K562 (cell line): ENCODE measurements at regions not wholly inside any gene's neighbourhood (a gene's known extent, or its start where the extent isn't known, plus 50 kb on each side); places are given as distances from the start of the nearest gene placed in this dataset.
A peak's percentile ranks its signal among the peaks of the same experiment; 100 is the strongest.
"Not testable (repeated sequence)": the region's sequence is repeated elsewhere in the genome, so short reads cannot be mapped to it uniquely, and the experiment has no call there.

Experiments used
- ATAC-seq: fragments of 200-7000 bp; cut with Tn5 transposase; 3 replicates; pipeline ENCODE4 v1.9.1; 2020; ENCODE audit warnings: moderate library complexity
- BruUV-seq: library from RNA; stranded (reverse); fragments of 400-500 nt; replicated peaks from 2 replicates; lab custom pipeline; 2021; lab: Mats Ljungman, UMichigan
- CTCF ChIA-PET: fragments of 300-600 bp; formaldehyde crosslinking; extraction: SDS; loops from one replicate; lab custom pipeline; 2021; ENCODE audit warnings: low intra/inter-chr PET ratio; lab: Yijun Ruan, JAX
- POLR2A ChIA-PET: fragments of 300-600, 350-650 bp; sonication (Branson Sonifier 250); formaldehyde crosslinking; extraction: SDS; loops from one replicate; lab custom pipeline; 2021; ENCODE audit warnings: antibody characterized with exemption, inconsistent platforms; lab: Yijun Ruan, JAX
- DNase-seq, 4 experiments: peaks; one replicate each; pipeline versions ENCODE4 v3.0.0 to v3.0.0-alpha.2; 2011 to 2018; ENCODE audit warnings: low spot score in 3 of 4, mixed read lengths in 3 of 4; ENCODE audit errors: extremely low read depth in 1 of 4
- FAIRE-seq: peaks from 2 replicates; lab custom pipeline; 2011; peaks lifted over from hg19 to GRCh38; lab: Jason Lieb, UNC
- H2AFZ ChIP-seq: 2 replicates; pipeline ENCODE4 v1.6.0; 2011; ENCODE audit warnings: low read depth, low read length, control low read depth, inconsistent platforms
- H3K27ac ChIP-seq: fragments of 200-600 bp; 3 replicates; pipeline ENCODE4 v1.8.0; 2011; ENCODE audit warnings: low read depth, mild to moderate bottlenecking, control low read depth, inconsistent platforms, low read length, moderate library complexity, mixed read lengths; ENCODE audit errors: extremely low read depth
- H3K27me3 ChIP-seq, 2 experiments: fragments of 300-600 bp in 1 of 2; 2 replicates in 1 of 2; 3 replicates in 1 of 2; pipeline versions ENCODE4 v1.6.0 to v1.8.0; 2011; ENCODE audit warnings: inconsistent platforms in 2 of 2, low read length in 2 of 2, mild to moderate bottlenecking in 1 of 2, mixed read lengths in 1 of 2, moderate library complexity in 1 of 2; ENCODE audit not compliant: control insufficient read depth in 2 of 2, insufficient read depth in 2 of 2
- H3K36me3 ChIP-seq: fragments of 300-600 bp; 3 replicates; pipeline ENCODE4 v1.8.0; 2011; ENCODE audit warnings: mild to moderate bottlenecking, low read length, inconsistent platforms; ENCODE audit not compliant: control insufficient read depth, insufficient read depth
- H3K4me1 ChIP-seq, 2 experiments: fragments of 200-600 bp in 1 of 2; replicated peaks in 1 of 2; 2 replicates in 1 of 2; 3 replicates in 1 of 2; pipeline versions ENCODE4 v1.5.1 to v1.8.0; 2011; ENCODE audit warnings: inconsistent platforms in 2 of 2, low read length in 2 of 2, mild to moderate bottlenecking in 1 of 2, mixed read lengths in 1 of 2, moderate library complexity in 1 of 2; ENCODE audit not compliant: control insufficient read depth in 2 of 2, insufficient read depth in 2 of 2
- H3K4me2 ChIP-seq: 2 replicates; pipeline ENCODE4 v1.6.1; 2011; ENCODE audit warnings: low read length, control low read depth, inconsistent platforms, mixed read lengths; ENCODE audit not compliant: insufficient read depth
- H3K4me3 ChIP-seq: fragments of 200-600 bp; sonication (generic), shearing (Covaris generic); 2 replicates; pipeline ENCODE4 v1.5.1; 2016; ENCODE audit warnings: control low read depth, inconsistent platforms
- H3K79me2 ChIP-seq: fragments of 200-600 bp; 3 replicates; pipeline ENCODE4 v1.8.0; 2011; ENCODE audit warnings: low read length, inconsistent platforms; ENCODE audit not compliant: control insufficient read depth, insufficient read depth
- H3K9ac ChIP-seq, 2 experiments: 2 replicates each; pipeline versions ENCODE4 v1.6.0 to v1.6.1; 2011; ENCODE audit warnings: low read depth in 2 of 2, low read length in 2 of 2, control low read depth in 1 of 2, inconsistent platforms in 1 of 2, mild to moderate bottlenecking in 1 of 2, mixed read lengths in 1 of 2; ENCODE audit not compliant: insufficient read depth in 1 of 2
- H3K9me1 ChIP-seq: one replicate; pipeline ENCODE4 v1.6.0; 2011; ENCODE audit warnings: inconsistent platforms, mild to moderate bottlenecking, low read length, moderate library complexity; ENCODE audit not compliant: control insufficient read depth, insufficient read depth
- H3K9me3 ChIP-seq: replicated peaks from 2 replicates; pipeline ENCODE4 v1.5.1; 2011; ENCODE audit warnings: low read depth, low read length, inconsistent platforms; ENCODE audit not compliant: control insufficient read depth, insufficient read depth
- H4K20me1 ChIP-seq: replicated peaks from 2 replicates; pipeline ENCODE4 v1.6.1; 2011; ENCODE audit warnings: low read length, inconsistent platforms, mixed read lengths; ENCODE audit not compliant: control insufficient read depth, insufficient read depth
- AFF1 ChIP-seq, 2 experiments: fragments of 450-650 bp; IDR thresholded peaks; 2 replicates each; pipeline ENCODE4 v1.6.1; 2018; ENCODE audit warnings: mild to moderate bottlenecking in 2 of 2, low read depth in 1 of 2; ENCODE audit not compliant: partially characterized antibody in 2 of 2
- CC2D1A ChIP-seq: fragments of 450-650 bp; IDR thresholded peaks from 2 replicates; pipeline ENCODE4 v1.6.1; 2017; ENCODE audit warnings: mild to moderate bottlenecking
- GABPA ChIP-seq: fragments of 200-800 bp; sonication (Bioruptor generic); conservative IDR thresholded peaks from 2 replicates; pipeline ENCODE4 v1.6.1; 2016; ENCODE audit warnings: low read depth, missing genetic modification characterization, missing compliant biosample characterization
- MCM7 ChIP-seq, 2 experiments: fragments of 450-650 bp; IDR thresholded peaks; 2 replicates each; pipeline ENCODE4 v1.6.1; 2016 to 2018
- MECOM ChIP-seq: fragments of 250-450 bp; sonication (Bioruptor Pico); IDR thresholded peaks from 2 replicates; pipeline ENCODE4 v1.8.0; 2022; ENCODE audit warnings: inconsistent platforms
- NUFIP1 ChIP-seq: fragments of 450-650 bp; IDR thresholded peaks from 2 replicates; pipeline ENCODE4 v1.6.1; 2018; ENCODE audit not compliant: partially characterized antibody
- RFX1 ChIP-seq: fragments of 450-650 bp; IDR thresholded peaks from 2 replicates; pipeline ENCODE4 v1.6.1; 2016; ENCODE audit warnings: mild to moderate bottlenecking, moderate library complexity
- SIN3B ChIP-seq: fragments of 450-650 bp; IDR thresholded peaks from 2 replicates; pipeline ENCODE4 v1.6.1; 2017; ENCODE audit warnings: low read depth, mild to moderate bottlenecking, moderate library complexity
- TRIM24 ChIP-seq, 2 experiments: fragments of 450-650 bp; IDR thresholded peaks; 2 replicates each; pipeline ENCODE4 v1.6.1; 2016
- ZNF695 ChIP-seq: fragments of 450-650 bp; formaldehyde crosslinking; IDR thresholded peaks from 2 replicates; pipeline ENCODE4 v1.4.0; 2020; ENCODE audit warnings: mild to moderate bottlenecking, moderate library complexity
- ZNF77 ChIP-seq: fragments of 250-450 bp; sonication (Bioruptor Pico); IDR thresholded peaks from 2 replicates; pipeline ENCODE4 v1.5.0; 2020
- ZNF785 ChIP-seq: fragments of 250-450 bp; sonication (Bioruptor Pico); IDR thresholded peaks from 2 replicates; pipeline ENCODE4 v1.4.0; 2020; ENCODE audit warnings: mild to moderate bottlenecking
- WGBS: fragments of 100-300 bp; shearing (Covaris generic); methylation state at CpG from one replicate; pipeline ENCODE4 v1.1.6; 2016; ENCODE audit warnings: low coverage, mixed read lengths; ENCODE audit not compliant: insufficient coverage; ENCODE audit errors: missing lambda C conversion rate; 5-methylcytosine and 5-hydroxymethylcytosine counted together
- in situ Hi-C: fragments of 300-500 bp; cut with MboI; formaldehyde crosslinking; loops from 4 replicates; pipeline ENCODE4 v1.15.0; 2018; ENCODE audit warnings: inconsistent platforms, mixed read lengths
- intact Hi-C: fragments of 100-400 bp; cut with micrococcal nuclease; formaldehyde crosslinking; loops from 2 replicates; pipeline ENCODE4 v1.14.2; 2022

- H4K20me1 ChIP-seq, H2AFZ ChIP-seq, FAIRE-seq, ATAC-seq, H3K79me2 ChIP-seq, H3K4me1 ChIP-seq, H3K9me3 ChIP-seq, DNase-seq, intact Hi-C loops, in situ Hi-C loops, H3K27ac ChIP-seq, H3K9ac ChIP-seq, POLR2A ChIA-PET, BruUV-seq, H3K4me3 ChIP-seq, H3K4me2 ChIP-seq, H3K9me1 ChIP-seq, H3K36me3 ChIP-seq, CTCF ChIA-PET: not testable (repeated sequence)
- 0% methylated on average over 6 of the region's 7 CpGs for WGBS
- TF ChIP-seq RFX1: peak; percentile 39; the same call in 1 of the 2 replicates
- H3K27me3 ChIP-seq: peaks cover 0 to 47% of the 10 kb centered on the region in 2 experiments; a peak in 2 of 5 replicates
These were observed 67.1 kb upstream of the NANOS1 start for GRCh38 chr10:118962331-118962868.

GRCh38 chr10:118963341-118963740 is 66.2 kb upstream of the NANOS1 start:
- Histone ChIP-seq H3K9ac (no peak overlapping the region), H3K9me1 (no peaks in the 10 kb centered on the region), H3K4me2 (no peak overlapping the region), H3K79me2 (no peaks in the 10 kb centered on the region), H4K20me1 (no peaks in the 10 kb centered on the region), H3K27ac (no peak overlapping the region), H3K27me3 (peaks cover 2 to 54% of the 10 kb centered on the region in 2 experiments; a peak in 3 of 5 replicates), H3K4me1 (no peaks in the 10 kb centered on the region; a peak in 1 of 5 replicates), H3K36me3 (no peaks in the 10 kb centered on the region), H3K9me3 (no peaks in the 10 kb centered on the region), H3K4me3 (no peak overlapping the region), H2AFZ (no peak overlapping the region)
- CTCF ChIA-PET: no interaction called here
- no TSS peak for BruUV-seq
- POLR2A ChIA-PET: no interaction called here
- WGBS: 0% methylated on average over 10 of the region's 10 CpGs
- no peak for TF ChIP-seq AFF1 (IDR thresholded peaks at IDR 0.05; ENCODE audit: low read depth in 1 of 2, partially characterized antibody in 2 of 2)
- no peak for TF ChIP-seq MCM7 (IDR thresholded peaks at IDR 0.05)
- no peak for TF ChIP-seq MECOM (CRISPR knock-in tag)
- no peak for TF ChIP-seq ZNF785 (CRISPR knock-in tag)
- TF ChIP-seq SIN3B: no peak
- no peak for TF ChIP-seq ZNF77 (CRISPR knock-in tag)
- no peak for TF ChIP-seq TRIM24 (IDR thresholded peaks at IDR 0.05)
- no peak for TF ChIP-seq ZNF695
- TF ChIP-seq GABPA (tag): no peak
- no peak for TF ChIP-seq NUFIP1
- no peak for TF ChIP-seq CC2D1A
- in situ Hi-C loops (no loop called here), intact Hi-C loops (no loop called here)
- FAIRE-seq: no peak
- no peak for ATAC-seq
- DNase-seq: no peak
